ENCODE measurements at regions not wholly inside any gene's neighbourhood (a gene's known extent, or its start where the extent isn't known, plus 50 kb on each side); places are given as distances from the start of the nearest gene placed in this dataset.

DNA sequence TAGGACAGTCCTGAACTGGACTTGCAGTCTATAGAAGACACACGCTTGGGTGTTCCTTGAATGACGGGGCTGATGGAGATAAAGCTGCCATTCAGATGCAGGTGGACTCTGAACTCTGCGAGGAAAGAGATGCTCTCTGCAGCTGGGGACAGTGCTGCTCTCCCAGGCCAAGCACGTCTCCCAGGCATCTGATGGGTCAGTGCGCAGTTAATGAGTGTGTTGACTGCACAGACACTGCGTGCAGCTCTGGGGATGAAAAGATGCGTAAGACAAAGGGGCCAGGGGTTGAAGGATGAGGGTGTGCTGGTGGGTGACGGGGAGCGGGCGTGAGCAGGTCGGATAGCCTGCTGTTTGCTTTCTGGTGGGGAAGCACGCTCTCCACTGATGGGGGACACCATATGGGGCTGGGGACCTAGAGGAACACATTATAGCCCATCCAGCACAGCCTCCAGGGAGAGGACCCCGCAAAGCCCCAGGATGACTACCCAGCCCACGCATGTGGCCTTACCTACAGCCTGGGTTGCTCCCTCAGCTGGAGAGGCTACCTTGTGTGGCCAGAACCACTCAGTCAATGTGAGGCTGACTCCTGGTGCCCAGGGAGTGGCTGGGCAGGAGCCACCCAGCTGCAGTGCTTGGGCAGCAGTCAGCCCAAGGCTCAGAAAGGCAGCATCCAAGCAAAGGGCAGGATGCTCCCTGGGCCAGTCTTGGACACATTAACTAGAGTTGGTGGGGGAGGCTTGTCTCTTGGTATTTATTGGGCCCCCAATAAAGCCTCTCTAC is 246.3 kb downstream of the RBFOX3 start:
- DNase-seq: no peak

DNA sequence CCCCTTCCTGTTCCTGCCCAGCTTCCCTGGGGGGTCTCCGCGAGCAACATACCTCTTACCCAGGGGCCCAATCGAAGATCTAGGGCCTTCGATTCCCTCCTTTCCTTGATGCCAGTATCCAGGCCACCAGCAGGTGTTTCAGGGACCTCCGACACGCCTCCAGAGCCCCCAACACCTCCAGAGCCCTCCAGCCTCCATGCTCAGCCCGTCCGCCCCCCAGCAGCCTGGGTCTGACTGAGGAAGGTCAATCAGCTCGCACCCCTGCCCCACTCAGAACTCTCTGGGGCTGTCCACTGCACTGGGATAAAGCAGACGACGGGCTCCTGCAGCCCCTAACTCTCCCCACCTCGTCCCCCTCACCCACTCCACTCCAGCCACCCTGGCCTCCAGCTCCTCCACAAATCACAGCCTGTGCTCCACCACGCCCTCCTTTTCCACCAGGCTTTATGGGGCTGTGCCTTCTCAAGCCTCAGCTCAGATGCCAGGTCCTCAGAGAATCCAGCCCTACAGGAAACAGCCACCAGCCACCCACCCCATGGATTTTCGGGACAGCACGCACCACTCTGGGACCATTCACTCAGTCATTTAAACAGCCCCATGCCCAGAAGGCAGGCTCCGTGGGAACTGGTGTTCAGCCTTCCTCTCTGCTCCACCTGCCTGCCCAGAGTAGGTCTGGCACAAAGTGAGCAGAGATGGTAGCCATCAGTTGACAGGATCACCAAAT is 247.1 kb downstream of the RBFOX3 start:
- DNase-seq: no peak

GRCh38 chr17:79362772-79363305 is 248.0 kb downstream of the RBFOX3 start:
- no peak for DNase-seq

DNA sequence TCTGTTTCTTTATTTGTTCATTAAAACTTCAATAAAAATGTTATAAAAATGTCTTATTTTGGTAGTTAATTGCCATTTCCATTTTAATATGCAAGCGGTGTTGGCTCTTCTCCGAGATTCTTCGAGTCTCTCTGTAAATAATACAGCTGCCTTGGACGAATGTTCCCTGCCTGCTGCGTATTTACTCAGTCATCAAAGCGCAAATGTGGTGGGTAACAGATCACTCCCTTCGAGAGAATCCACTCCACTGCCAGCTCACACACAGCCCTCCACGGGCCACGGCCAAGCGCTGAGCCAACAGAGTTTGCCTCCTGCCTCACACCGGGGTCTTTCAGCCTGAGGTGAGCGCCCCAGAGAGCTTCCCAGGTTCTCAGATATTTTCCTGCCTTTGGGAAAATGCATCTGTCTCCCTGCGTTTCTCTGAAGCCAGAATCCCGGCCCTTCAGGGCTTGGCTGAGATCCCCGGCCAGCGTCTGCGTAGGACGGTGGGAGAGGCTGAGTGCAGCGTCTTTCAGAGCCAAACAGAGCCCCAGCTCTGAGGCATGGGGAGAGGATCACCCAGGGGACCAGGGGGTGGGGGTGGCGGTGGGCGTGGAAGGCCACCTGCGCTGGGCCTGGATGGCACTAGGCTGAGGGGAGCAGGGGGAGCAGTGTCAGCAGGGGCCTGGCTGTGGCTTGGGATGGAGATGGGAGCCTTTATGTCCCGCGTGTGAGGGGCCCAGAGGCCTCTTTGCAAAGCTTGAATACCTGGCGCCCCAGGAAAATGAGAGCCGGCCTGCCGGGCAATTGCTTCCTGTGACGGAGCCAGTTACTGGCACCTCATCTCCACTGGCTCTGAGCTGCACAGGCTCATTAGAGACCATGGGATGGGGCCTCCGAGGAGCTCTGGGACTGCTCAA is 248.7 kb downstream of the RBFOX3 start:
- no peak for DNase-seq

GRCh38 chr17:79361221-79361734 is 249.6 kb downstream of the RBFOX3 start:
- DNase-seq: no peak

GRCh38 chr17:79360196-79360595 is 250.7 kb downstream of the RBFOX3 start:
- DNase-seq: no peak

- DNase-seq: no peak
Observed at GRCh38 chr17:79356839-79357447, 253.9 kb downstream of the RBFOX3 start.

DNA sequence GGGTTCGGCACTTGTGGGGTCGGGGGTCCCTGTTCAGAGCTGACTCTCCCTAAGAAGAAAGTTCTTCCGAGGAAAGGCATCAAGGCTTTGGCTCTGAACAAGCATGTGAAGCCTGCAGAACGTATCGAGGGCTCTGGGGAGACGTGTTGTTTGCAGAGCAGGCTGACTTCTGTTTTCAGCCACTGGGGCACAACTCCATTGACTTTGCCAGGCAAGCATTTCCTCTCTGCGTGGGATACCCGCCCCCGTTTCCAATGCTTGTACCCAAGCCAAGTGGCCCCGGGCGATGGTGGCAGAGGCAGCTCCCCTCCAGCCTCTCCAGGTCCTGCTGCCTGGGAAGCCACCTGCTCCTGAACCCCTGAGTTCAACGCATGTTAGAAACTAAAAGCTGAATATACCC is 255.7 kb downstream of the RBFOX3 start:
- DNase-seq: no peak

DNA sequence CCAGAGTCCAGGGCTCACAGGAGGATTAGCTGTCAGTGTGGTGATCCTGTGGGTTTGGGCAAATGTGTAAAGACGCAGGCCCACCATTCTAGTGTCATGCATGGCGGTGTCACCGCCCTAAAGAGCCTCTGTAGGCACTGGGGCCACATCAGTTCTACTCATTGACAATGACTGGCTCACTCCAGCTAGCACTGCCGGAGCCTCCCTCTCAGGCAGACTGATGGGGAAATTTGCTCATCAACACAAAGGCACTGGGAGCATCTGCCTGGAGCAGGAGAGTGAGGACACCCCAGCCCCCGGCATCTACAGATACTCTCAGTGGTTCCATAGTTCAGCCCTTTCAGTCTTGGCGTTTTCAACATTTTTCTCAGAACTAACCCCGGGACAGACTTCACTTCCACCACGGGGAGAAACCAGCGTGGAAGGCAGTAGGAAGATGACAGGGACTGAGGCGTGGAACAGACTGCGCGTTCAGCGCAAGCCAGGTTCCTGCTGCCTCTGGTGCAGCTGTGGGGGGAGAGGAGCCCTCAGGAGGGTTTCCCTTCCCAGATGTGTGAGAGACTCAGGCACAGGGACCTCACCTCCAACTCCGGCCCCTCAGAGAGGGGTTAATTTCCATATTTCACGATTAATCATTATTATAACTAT is 256.6 kb downstream of the RBFOX3 start:
- no peak for DNase-seq

GRCh38 chr17:79353548-79353947 is 257.3 kb downstream of the RBFOX3 start:
- DNase-seq: no peak

- DNase-seq: no peak
Observed at GRCh38 chr17:79353016-79353415, 257.8 kb downstream of the RBFOX3 start.

DNA sequence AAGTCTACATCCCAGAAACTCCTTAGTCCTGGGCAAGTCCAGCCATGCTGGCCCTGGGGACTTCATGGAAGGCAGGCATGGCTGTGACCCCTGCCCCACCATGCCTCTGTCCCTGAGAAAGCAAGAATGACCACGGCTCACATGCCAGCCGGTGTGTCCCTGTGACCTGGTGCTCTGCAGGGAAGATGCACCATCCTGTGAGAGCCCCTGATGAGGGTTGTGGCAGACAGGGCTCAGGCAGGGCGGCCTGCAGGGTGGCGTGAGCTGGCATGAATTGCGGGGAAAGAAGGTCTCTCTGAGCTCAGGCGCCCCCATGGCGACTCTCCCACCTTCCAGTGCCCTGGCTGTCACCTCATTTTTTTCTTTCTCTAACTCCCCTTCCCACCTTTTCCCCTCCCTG is 260.3 kb downstream of the RBFOX3 start:
- no peak for DNase-seq

DNA sequence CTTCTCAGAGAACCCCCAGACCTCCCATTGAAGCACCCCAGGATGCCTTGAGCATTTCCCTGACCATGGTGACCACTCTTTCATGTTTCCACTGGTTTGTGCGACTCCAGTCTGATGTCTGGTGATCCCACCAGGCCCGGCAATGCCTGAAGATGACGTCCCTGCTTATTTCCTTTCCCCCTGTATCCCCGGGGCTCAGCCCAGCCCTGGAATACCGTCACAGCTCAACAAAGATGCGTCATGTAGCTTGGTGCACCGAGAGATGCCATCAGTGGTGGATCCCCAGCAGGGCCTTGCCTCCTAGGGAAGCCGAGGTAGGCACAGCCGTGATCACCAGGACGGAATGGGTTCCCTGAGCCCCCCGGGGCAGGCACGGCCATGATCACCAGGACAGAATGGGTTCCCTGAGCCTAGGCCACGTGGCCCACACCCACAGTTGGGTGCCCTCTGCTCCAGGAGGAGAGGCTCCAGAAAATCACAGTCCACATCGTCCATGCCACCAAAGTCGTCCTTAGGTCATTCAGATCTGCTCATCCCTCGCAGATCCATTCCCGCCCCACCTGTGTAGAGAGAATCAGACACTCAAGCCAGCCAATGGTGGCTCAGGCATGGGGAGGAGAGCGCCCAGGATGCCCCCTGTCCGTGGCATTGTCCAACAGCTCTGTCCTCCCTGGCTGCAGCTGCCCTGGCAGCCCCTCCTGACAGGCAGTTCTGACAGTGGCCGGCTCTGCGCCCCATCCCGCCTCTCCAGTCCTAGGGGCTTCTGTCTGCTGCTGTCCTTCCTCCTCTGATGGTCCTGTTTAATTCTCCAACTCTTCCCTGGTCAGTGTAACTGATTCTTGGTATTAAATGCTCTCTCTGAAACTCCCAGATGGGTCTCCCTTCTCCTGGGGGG is 261.1 kb downstream of the RBFOX3 start:
- no peak for DNase-seq

- DNase-seq: no peak
Observed at GRCh38 chr17:79342376-79342775, 267.8 kb downstream of the ENGASE start.

DNA sequence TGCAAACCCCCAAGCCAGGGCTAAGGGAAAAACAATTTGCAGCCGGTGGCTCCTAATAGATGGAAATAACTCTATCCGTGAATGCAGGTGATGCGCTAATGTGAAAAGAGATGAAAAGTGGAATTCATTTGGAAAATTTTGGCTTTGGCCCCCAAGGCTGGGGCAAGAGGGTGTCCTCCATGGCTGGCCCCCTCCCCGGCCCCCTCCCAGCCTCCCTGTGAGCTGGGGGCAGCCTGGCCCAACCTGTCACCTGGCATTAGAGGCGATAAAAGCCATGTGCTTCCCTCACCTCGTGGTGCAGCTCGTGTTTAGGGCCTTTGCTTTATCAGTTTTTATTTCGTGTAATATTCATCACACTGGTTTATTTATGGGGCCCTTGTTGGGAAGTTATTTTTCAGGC is 267.2 kb downstream of the ENGASE start:
- no peak for DNase-seq

DNA sequence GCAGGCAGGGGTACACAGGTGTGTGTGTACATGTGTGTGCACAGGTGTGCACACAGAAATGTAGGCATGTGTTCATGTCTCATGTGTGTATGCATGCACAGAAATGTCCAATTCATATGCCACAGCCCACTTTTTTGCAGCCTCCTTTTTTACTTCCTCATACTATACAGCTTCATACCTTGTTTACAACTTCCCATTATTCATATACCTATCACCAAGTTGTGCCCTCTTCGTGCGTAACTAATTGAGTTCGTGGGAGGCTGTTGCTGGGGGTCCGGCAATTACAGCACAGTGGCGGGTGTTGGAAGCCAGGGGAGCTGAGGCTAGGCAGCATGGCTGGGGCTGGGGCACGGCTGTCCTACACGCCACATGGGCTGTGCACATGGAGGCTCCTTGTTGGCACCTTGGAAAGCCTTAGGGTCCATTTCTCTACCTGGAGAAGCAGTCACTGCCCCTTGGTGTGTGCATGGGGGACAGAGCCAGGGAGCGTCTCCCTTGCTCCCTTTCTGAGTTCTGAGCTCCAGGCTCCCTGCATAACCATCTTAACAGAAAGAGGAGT is 266.7 kb downstream of the ENGASE start:
- no peak for DNase-seq

DNA sequence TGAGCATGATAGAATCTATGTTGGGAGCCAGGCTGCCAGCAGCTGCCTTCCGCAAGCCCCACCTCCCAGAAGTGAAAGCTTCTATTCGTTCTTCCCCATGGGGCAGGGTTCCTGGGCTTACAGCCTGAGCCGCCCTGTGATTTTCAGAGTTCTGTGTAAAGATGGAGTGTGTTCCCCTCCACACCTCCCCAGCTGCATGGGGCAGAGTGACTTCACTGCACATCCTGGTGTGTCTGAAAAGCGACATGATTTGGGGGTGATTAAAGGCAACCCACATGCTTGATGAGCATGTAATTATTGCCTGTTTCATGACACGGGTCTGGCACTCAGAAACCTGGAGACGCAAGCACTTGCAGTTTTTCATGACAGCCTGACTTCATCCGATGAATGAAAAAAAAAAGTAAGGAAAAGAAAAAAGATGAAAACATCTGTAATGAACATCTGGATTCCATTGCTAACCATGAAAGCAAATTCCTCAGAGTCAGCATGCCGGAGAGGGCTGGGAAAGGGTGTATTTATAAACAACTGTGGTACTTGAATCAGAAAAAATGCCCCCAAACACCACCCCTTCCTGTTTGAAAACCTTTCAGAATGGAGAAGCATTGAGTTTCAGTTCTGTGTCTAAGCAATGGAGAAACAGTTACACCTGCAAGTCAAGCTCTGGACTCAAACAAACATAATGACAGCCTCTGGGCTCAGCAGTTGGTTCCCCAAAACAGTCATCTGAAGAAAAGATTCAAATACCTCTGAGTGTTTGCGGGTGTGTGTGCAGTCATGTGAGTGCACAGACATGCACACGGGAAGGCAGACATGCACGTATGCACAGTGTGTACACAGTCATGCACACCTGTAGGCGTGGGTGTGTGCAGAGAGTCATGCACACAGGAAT is 266.0 kb downstream of the ENGASE start:
- DNase-seq: no peak

- no peak for DNase-seq
Observed at GRCh38 chr17:79339321-79339720, 264.7 kb downstream of the ENGASE start.

DNA sequence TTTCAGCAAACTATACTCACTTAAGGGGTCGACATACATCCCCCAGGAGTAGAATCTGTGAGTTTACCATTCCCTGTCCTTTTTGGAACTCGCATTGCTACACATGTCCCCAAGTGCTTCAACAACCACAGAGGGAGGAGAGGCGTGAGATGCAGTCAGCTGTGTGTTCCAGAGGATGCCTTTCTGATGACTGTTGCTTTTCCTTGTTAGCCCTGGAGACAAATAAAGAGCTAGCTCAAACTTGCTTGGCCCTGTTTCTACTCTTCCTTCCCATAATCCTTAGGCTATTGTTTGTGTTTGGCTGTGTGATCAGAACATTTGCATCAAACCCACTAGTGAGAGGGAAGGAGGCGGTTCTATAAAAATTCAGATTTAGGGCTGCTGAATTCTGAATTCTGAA is 264.0 kb downstream of the ENGASE start:
- no peak for DNase-seq

- DNase-seq: no peak
Observed at GRCh38 chr17:79338152-79338551, 263.5 kb downstream of the ENGASE start.
